H9 (cell line): ENCODE measurements at regions not wholly inside any gene's neighbourhood (a gene's known extent, or its start where the extent isn't known, plus 50 kb on each side); places are given as distances from the start of the nearest gene placed in this dataset.

Source experiments
- DNase-seq: peaks from one replicate; pipeline ENCODE4 v3.0.0-alpha.2; 2017
- H2AFZ ChIP-seq: one replicate; pipeline ENCODE4 v1.6.1; 2013; ENCODE audit warnings: mild to moderate bottlenecking, low read length, control low read depth, moderate library complexity
- H2AK5ac ChIP-seq: 2 replicates; pipeline ENCODE4 v1.6.1; 2013; ENCODE audit warnings: low read length, control low read depth, mixed read lengths; ENCODE audit not compliant: insufficient read length
- H2BK120ac ChIP-seq: one replicate; pipeline ENCODE4 v1.6.1; 2013; ENCODE audit warnings: low read depth, mild to moderate bottlenecking, low read length, control low read depth, inconsistent platforms; ENCODE audit not compliant: poor library complexity, severe bottlenecking
- H2BK12ac ChIP-seq: 2 replicates; pipeline ENCODE4 v1.6.1; 2013; ENCODE audit warnings: low read length, control low read depth, mixed read lengths, low read depth; ENCODE audit not compliant: insufficient read length
- H2BK15ac ChIP-seq: 2 replicates; pipeline ENCODE4 v1.6.1; 2013; ENCODE audit warnings: low read depth, low read length, control low read depth
- H2BK20ac ChIP-seq: one replicate; pipeline ENCODE4 v1.6.1; 2013; ENCODE audit warnings: low read depth, mild to moderate bottlenecking, low read length, control low read depth, inconsistent platforms; ENCODE audit not compliant: poor library complexity, severe bottlenecking
- H2BK5ac ChIP-seq: 2 replicates; pipeline ENCODE4 v1.6.1; 2013; ENCODE audit warnings: low read length, control low read depth, mixed read lengths; ENCODE audit not compliant: insufficient read length
- H3K14ac ChIP-seq: 2 replicates; pipeline ENCODE4 v1.6.1; 2013; ENCODE audit warnings: low read length, control low read depth; ENCODE audit not compliant: insufficient read depth
- H3K18ac ChIP-seq: 2 replicates; pipeline ENCODE4 v1.6.1; 2013; ENCODE audit warnings: low read depth, mild to moderate bottlenecking, mixed read lengths, low read length, control low read depth; ENCODE audit not compliant: insufficient read length
- H3K23ac ChIP-seq: 2 replicates; pipeline ENCODE4 v1.6.1; 2013; ENCODE audit warnings: low read length, control low read depth, mixed read lengths, low read depth; ENCODE audit not compliant: insufficient read length
- H3K23me2 ChIP-seq: 2 replicates; pipeline ENCODE4 v1.6.1; 2013; ENCODE audit warnings: low read depth, mild to moderate bottlenecking, mixed read lengths, low read length, control low read depth; ENCODE audit not compliant: insufficient read length, poor library complexity, severe bottlenecking
- H3K27ac ChIP-seq: 2 replicates; pipeline ENCODE4 v1.5.1; 2013; ENCODE audit warnings: low read length, control low read depth, mixed read lengths, low read depth; ENCODE audit not compliant: insufficient read length
- H3K27me3 ChIP-seq: 2 replicates; pipeline ENCODE4 v1.6.1; 2013; ENCODE audit warnings: low read length, control low read depth, inconsistent platforms; ENCODE audit not compliant: insufficient read depth
- H3K4ac ChIP-seq: 2 replicates; pipeline ENCODE4 v1.6.1; 2013; ENCODE audit warnings: low read depth, mild to moderate bottlenecking, control low read depth, inconsistent platforms, low read length, moderate library complexity
- H3K4me1 ChIP-seq: 2 replicates; pipeline ENCODE4 v1.6.1; 2013; ENCODE audit warnings: low read length, control low read depth, inconsistent platforms; ENCODE audit not compliant: insufficient read depth
- H3K4me2 ChIP-seq: 2 replicates; pipeline ENCODE4 v1.6.1; 2013; ENCODE audit warnings: low read length, control low read depth, mixed read lengths; ENCODE audit not compliant: insufficient read length, insufficient read depth
- H3K56ac ChIP-seq: 2 replicates; pipeline ENCODE4 v1.6.1; 2013; ENCODE audit warnings: low read depth, mild to moderate bottlenecking, mixed read lengths, low read length, control low read depth; ENCODE audit not compliant: insufficient read length
- H3K79me1 ChIP-seq: 2 replicates; pipeline ENCODE4 v1.6.1; 2013; ENCODE audit warnings: low read depth, mild to moderate bottlenecking, moderate library complexity, low read length, control low read depth, inconsistent platforms; ENCODE audit not compliant: insufficient read depth, poor library complexity, severe bottlenecking
- H3K79me2 ChIP-seq: 2 replicates; pipeline ENCODE4 v1.6.1; 2013; ENCODE audit warnings: low read length, control low read depth, inconsistent platforms; ENCODE audit not compliant: insufficient read depth
- H3K9ac ChIP-seq: 2 replicates; pipeline ENCODE4 v1.6.1; 2013; ENCODE audit warnings: low read length, control low read depth, mixed read lengths; ENCODE audit not compliant: insufficient read length; ENCODE audit errors: extremely low read depth
- H3K9me3 ChIP-seq: one replicate; pipeline ENCODE4 v1.6.1; 2013; ENCODE audit warnings: low read depth, low read length, inconsistent platforms; ENCODE audit not compliant: control insufficient read depth
- H3T11ph ChIP-seq: one replicate; pipeline ENCODE4 v1.6.1; 2013; ENCODE audit warnings: mild to moderate bottlenecking, low read length, control low read depth, inconsistent platforms
- H4K20me1 ChIP-seq: one replicate; pipeline ENCODE4 v1.6.1; 2013; ENCODE audit not compliant: control insufficient read depth, insufficient read length, insufficient read depth
- H4K5ac ChIP-seq: 2 replicates; pipeline ENCODE4 v1.6.1; 2013; ENCODE audit warnings: low read depth, mild to moderate bottlenecking, mixed read lengths, low read length, control low read depth; ENCODE audit not compliant: insufficient read length
- H4K8ac ChIP-seq: replicated peaks from 2 replicates; pipeline ENCODE4 v1.6.1; 2013; ENCODE audit warnings: low read length, control low read depth, mixed read lengths, low read depth; ENCODE audit not compliant: insufficient read length
- H4K91ac ChIP-seq: 2 replicates; pipeline ENCODE4 v1.6.1; 2013; ENCODE audit warnings: low read depth, mild to moderate bottlenecking, moderate library complexity, mixed read lengths, low read length, control low read depth; ENCODE audit not compliant: insufficient read length
- H3K27ac Mint-ChIP-seq, 3 experiments: 2 replicates in 2 of 3; 3 replicates in 1 of 3; pipeline ENCODE4 v1.8.0; 2020 to 2021; ENCODE audit warnings: mixed read lengths in 3 of 3, mild to moderate bottlenecking in 1 of 3, moderate library complexity in 1 of 3
- H3K27me3 Mint-ChIP-seq: 2 replicates; pipeline ENCODE4 v1.8.0; 2021; ENCODE audit warnings: low read depth, mild to moderate bottlenecking, moderate library complexity, mixed read lengths
- H3K36me3 Mint-ChIP-seq, 3 experiments: 2 replicates in 2 of 3; 3 replicates in 1 of 3; pipeline ENCODE4 v1.8.0; 2020 to 2021; ENCODE audit warnings: low read depth in 3 of 3, mixed read lengths in 3 of 3; ENCODE audit not compliant: insufficient read depth in 1 of 3
- H3K4me1 Mint-ChIP-seq, 2 experiments: 2 replicates each; pipeline ENCODE4 v1.8.0; 2020; ENCODE audit warnings: mixed read lengths in 2 of 2
- H3K4me3 Mint-ChIP-seq, 2 experiments: 2 replicates in 1 of 2; 3 replicates in 1 of 2; pipeline ENCODE4 v1.8.0; 2020 to 2021; ENCODE audit warnings: mild to moderate bottlenecking in 2 of 2, mixed read lengths in 2 of 2, moderate library complexity in 1 of 2
- H3K9me3 Mint-ChIP-seq, 2 experiments: 2 replicates in 1 of 2; 3 replicates in 1 of 2; pipeline ENCODE4 v1.8.0; 2020; ENCODE audit warnings: mild to moderate bottlenecking in 2 of 2, mixed read lengths in 2 of 2, moderate library complexity in 1 of 2
- WGBS: extraction: QIAGEN DNeasy Blood & Tissue Kit; methylation state at CpG from one replicate; pipeline ENCODE4 v1.1.7; 2013; ENCODE audit warnings: missing lambda C conversion rate, low lambda C conversion rate, mixed read lengths; ENCODE audit not compliant: insufficient read length; ENCODE audit errors: extremely low coverage; 5-methylcytosine and 5-hydroxymethylcytosine counted together
- TF ChIP-seq, protein P1 (sequence below): fragments of 200-600 bp; sonication (generic); conservative IDR thresholded peaks from 3 replicates; pipeline ENCODE4 v1.8.0; 2021; ENCODE audit warnings: antibody characterized with exemption, mild to moderate bottlenecking

DNA sequence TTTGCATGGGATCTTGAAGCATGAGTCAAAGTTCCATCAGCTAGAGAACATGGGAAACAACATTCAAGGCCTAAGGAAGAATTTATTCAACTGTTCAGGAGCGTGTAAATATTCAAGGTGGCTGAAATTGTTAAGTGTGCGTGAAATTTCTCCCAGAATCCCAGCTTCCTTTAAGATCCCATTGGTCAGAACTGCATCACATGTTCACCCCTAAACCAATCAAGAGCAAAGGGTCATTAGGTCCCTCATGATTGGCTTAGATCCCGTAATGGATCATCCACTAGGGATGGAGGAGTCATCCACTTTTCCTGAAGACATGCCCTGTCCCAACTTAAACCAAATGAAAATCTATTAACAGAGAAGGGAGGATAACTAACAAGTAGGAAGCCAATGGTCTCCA lies 201.6 kb downstream of the TMEM114 start:
- Mint-ChIP-seq H3K27ac (no peak overlapping the region), H3K9me3 (no peaks in the 10 kb centered on the region), H3K4me3 (no peak overlapping the region), H3K36me3 (no peaks in the 10 kb centered on the region), H3K4me1 (peaks cover 0 to 4% of the 10 kb centered on the region in 2 experiments; a peak in 1 of 4 replicates), H3K27me3 (peaks cover 8% of the 10 kb centered on the region)
- WGBS, result no CpG with 5 or more reads among the region's 3 CpGs
- Histone ChIP-seq H3T11ph (no peak overlapping the region), H3K56ac (no peak overlapping the region), H2BK15ac (no peak overlapping the region), H3K9me3 (no peaks in the 10 kb centered on the region), H3K18ac (no peak overlapping the region), H2AK5ac (no peak overlapping the region), H3K4ac (no peak overlapping the region), H2BK120ac (no peak overlapping the region), H3K27me3 (no peaks in the 10 kb centered on the region), H4K5ac (no peak overlapping the region), H3K4me1 (no peaks in the 10 kb centered on the region), H4K8ac (no peak overlapping the region), H2BK12ac (no peak overlapping the region), H3K79me1 (no peaks in the 10 kb centered on the region), H3K27ac (no peak overlapping the region), H3K23ac (no peak overlapping the region), H4K91ac (no peak overlapping the region), H2AFZ (no peak overlapping the region), H2BK5ac (no peak overlapping the region), H3K79me2 (no peaks in the 10 kb centered on the region), H4K20me1 (no peaks in the 10 kb centered on the region), H3K14ac (no peak overlapping the region), H3K4me2 (no peak overlapping the region), H2BK20ac (no peak overlapping the region), H3K9ac (no peak overlapping the region), H3K23me2 (no peaks in the 10 kb centered on the region)
- TF ChIP-seq, protein P1, sequence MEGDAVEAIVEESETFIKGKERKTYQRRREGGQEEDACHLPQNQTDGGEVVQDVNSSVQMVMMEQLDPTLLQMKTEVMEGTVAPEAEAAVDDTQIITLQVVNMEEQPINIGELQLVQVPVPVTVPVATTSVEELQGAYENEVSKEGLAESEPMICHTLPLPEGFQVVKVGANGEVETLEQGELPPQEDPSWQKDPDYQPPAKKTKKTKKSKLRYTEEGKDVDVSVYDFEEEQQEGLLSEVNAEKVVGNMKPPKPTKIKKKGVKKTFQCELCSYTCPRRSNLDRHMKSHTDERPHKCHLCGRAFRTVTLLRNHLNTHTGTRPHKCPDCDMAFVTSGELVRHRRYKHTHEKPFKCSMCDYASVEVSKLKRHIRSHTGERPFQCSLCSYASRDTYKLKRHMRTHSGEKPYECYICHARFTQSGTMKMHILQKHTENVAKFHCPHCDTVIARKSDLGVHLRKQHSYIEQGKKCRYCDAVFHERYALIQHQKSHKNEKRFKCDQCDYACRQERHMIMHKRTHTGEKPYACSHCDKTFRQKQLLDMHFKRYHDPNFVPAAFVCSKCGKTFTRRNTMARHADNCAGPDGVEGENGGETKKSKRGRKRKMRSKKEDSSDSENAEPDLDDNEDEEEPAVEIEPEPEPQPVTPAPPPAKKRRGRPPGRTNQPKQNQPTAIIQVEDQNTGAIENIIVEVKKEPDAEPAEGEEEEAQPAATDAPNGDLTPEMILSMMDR, result no peak
- no peak for DNase-seq
